Keratinocyte (primary cell): ENCODE measurements at regions not wholly inside any gene's neighbourhood (a gene's known extent, or its start where the extent isn't known, plus 50 kb on each side); places are given as distances from the start of the nearest gene placed in this dataset.

Source experiments
- DNase-seq: peaks from one replicate; pipeline ENCODE4 v3.0.0-alpha.2; 2011; ENCODE audit warnings: low read depth, missing footprints, low spot score
- FAIRE-seq: peaks from 2 replicates; lab custom pipeline; 2011; peaks lifted over from hg19 to GRCh38; lab: Jason Lieb, UNC
- H2AFZ ChIP-seq: 2 replicates; pipeline ENCODE4 v1.6.0; 2012; ENCODE audit warnings: low read length, control low read depth, inconsistent platforms; ENCODE audit not compliant: control insufficient read depth
- H3K27ac ChIP-seq: 2 replicates; pipeline ENCODE4 v1.5.1; 2011; ENCODE audit warnings: low read length; ENCODE audit not compliant: control insufficient read depth, insufficient read depth
- H3K27me3 ChIP-seq: 3 replicates; pipeline ENCODE4 v1.6.0; 2011; ENCODE audit warnings: low read length; ENCODE audit not compliant: control insufficient read depth, insufficient read depth; ENCODE audit errors: extremely low read depth
- H3K36me3 ChIP-seq, 2 experiments: 2 replicates in 1 of 2; 3 replicates in 1 of 2; pipeline ENCODE4 v1.5.1; 2011; ENCODE audit warnings: low read length in 2 of 2, mild to moderate bottlenecking in 1 of 2; ENCODE audit not compliant: control insufficient read depth in 2 of 2, insufficient read depth in 2 of 2; ENCODE audit errors: extremely low read depth in 1 of 2
- H3K4me1 ChIP-seq: 3 replicates; pipeline ENCODE4 v1.5.1; 2011; ENCODE audit warnings: low read length; ENCODE audit not compliant: control insufficient read depth, insufficient read depth; ENCODE audit errors: extremely low read depth
- H3K4me2 ChIP-seq: 3 replicates; pipeline ENCODE4 v1.6.0; 2011; ENCODE audit warnings: low read depth, low read length; ENCODE audit not compliant: control insufficient read depth, insufficient read depth; ENCODE audit errors: extremely low read depth
- H3K4me3 ChIP-seq, 3 experiments: fragments of 200-600 bp in 1 of 3; sonication (generic) in 1 of 3; 2 replicates in 2 of 3; 3 replicates in 1 of 3; pipeline ENCODE4 v1.5.1; 2011 to 2016; ENCODE audit warnings: low read length in 3 of 3, mild to moderate bottlenecking in 3 of 3, control low read depth in 2 of 3, inconsistent platforms in 1 of 3, low read depth in 1 of 3, mixed read lengths in 1 of 3, mixed run types in 1 of 3, moderate library complexity in 1 of 3; ENCODE audit not compliant: control insufficient read depth in 2 of 3, insufficient read depth in 2 of 3; ENCODE audit errors: extremely low read depth in 1 of 3
- H3K79me2 ChIP-seq: 2 replicates; pipeline ENCODE4 v1.6.0; 2012; ENCODE audit warnings: low read length; ENCODE audit not compliant: control insufficient read depth, insufficient read depth
- H3K9ac ChIP-seq: 3 replicates; pipeline ENCODE4 v1.6.0; 2011; ENCODE audit warnings: low read length; ENCODE audit not compliant: control insufficient read depth, insufficient read depth; ENCODE audit errors: extremely low read depth
- H3K9me1 ChIP-seq: 3 replicates; pipeline ENCODE4 v1.6.0; 2011; ENCODE audit warnings: low read length; ENCODE audit not compliant: control insufficient read depth, insufficient read depth; ENCODE audit errors: extremely low read depth
- H3K9me3 ChIP-seq: 2 replicates; pipeline ENCODE4 v1.5.1; 2012; ENCODE audit warnings: low read depth, low read length; ENCODE audit not compliant: control insufficient read depth
- H4K20me1 ChIP-seq: 3 replicates; pipeline ENCODE4 v1.6.0; 2011; ENCODE audit warnings: low read length; ENCODE audit not compliant: control insufficient read depth, insufficient read depth; ENCODE audit errors: extremely low read depth
- CTCF ChIP-seq, 3 experiments: IDR thresholded peaks in 1 of 3; conservative IDR thresholded peaks in 1 of 3; optimal IDR thresholded peaks in 1 of 3; 2 replicates in 2 of 3; 3 replicates in 1 of 3; pipeline versions ENCODE3 to v1.5.1; 2011; ENCODE audit warnings: low read length in 3 of 3, mild to moderate bottlenecking in 3 of 3, moderate library complexity in 2 of 3, control low read depth in 1 of 3, inconsistent platforms in 1 of 3; ENCODE audit not compliant: insufficient read depth in 2 of 3; ENCODE audit errors: extremely low read depth in 1 of 3
- EZH2 ChIP-seq: IDR thresholded peaks from one replicate; pipeline ENCODE4 v1.6.1; 2012; ENCODE audit warnings: inconsistent platforms, mild to moderate bottlenecking, low read length, moderate library complexity
- dilution Hi-C: fragments of 300-500 bp; cut with MboI; formaldehyde crosslinking; loops from one replicate; pipeline ENCODE4 v1.7.0; 2020; ENCODE audit warnings: low sequenced_read_pairs; ENCODE audit not compliant: extremely low pct_ligation_motif_present

GRCh38 chr2:194264586-194264985 lies 1392.4 kb upstream of the SLC39A10 start:
- H3K4me3 ChIP-seq: no peak overlapping the region
- no peaks in the 10 kb centered on the region for H3K4me1 ChIP-seq
- H3K79me2 ChIP-seq: no peaks in the 10 kb centered on the region
- no peaks in the 10 kb centered on the region for H4K20me1 ChIP-seq
- no peak overlapping the region for H3K4me2 ChIP-seq
- H3K9me1 ChIP-seq: no peaks in the 10 kb centered on the region
- dilution Hi-C loops: no loop called here
- TF ChIP-seq CTCF (optimal IDR thresholded peaks at IDR 0.05 in 1 of 3, IDR thresholded peaks at IDR 0.05 in 1 of 3, conservative IDR thresholded peaks at IDR 0.05 in 1 of 3; ENCODE audit: extremely low read depth in 1 of 3, insufficient read depth in 2 of 3, low read length in 3 of 3) (no peak), EZH2 (no peak)
- H3K27me3 ChIP-seq: no peaks in the 10 kb centered on the region
- no peak for DNase-seq
- no peak overlapping the region for H3K27ac ChIP-seq
- H2AFZ ChIP-seq: no peak overlapping the region
- no peak overlapping the region for H3K9ac ChIP-seq
- FAIRE-seq: no peak
- no peaks in the 10 kb centered on the region for H3K9me3 ChIP-seq
- H3K36me3 ChIP-seq: no peaks in the 10 kb centered on the region

- no peak overlapping the region for H3K9ac ChIP-seq
- no peak overlapping the region for H2AFZ ChIP-seq
- H4K20me1 ChIP-seq: no peaks in the 10 kb centered on the region
- dilution Hi-C loops: no loop called here
- no peaks in the 10 kb centered on the region for H3K79me2 ChIP-seq
- no peaks in the 10 kb centered on the region for H3K9me3 ChIP-seq
- H3K27ac ChIP-seq: no peak overlapping the region
- no peak overlapping the region for H3K4me3 ChIP-seq
- no peaks in the 10 kb centered on the region for H3K9me1 ChIP-seq
- H3K4me2 ChIP-seq: no peak overlapping the region
- H3K36me3 ChIP-seq: no peaks in the 10 kb centered on the region
- no peaks in the 10 kb centered on the region for H3K27me3 ChIP-seq
- FAIRE-seq: no peak
- DNase-seq: no peak
- no peaks in the 10 kb centered on the region for H3K4me1 ChIP-seq
- TF ChIP-seq CTCF (optimal IDR thresholded peaks at IDR 0.05 in 1 of 3, IDR thresholded peaks at IDR 0.05 in 1 of 3, conservative IDR thresholded peaks at IDR 0.05 in 1 of 3; ENCODE audit: extremely low read depth in 1 of 3, insufficient read depth in 2 of 3, low read length in 3 of 3) (no peak), EZH2 (no peak)
Observed at GRCh38 chr2:194260185-194260584, 1396.8 kb upstream of the SLC39A10 start.
